ENCODE measurements at regions not wholly inside any gene's neighbourhood (a gene's known extent, or its start where the extent isn't known, plus 50 kb on each side); places are given as distances from the start of the nearest gene placed in this dataset.

DNA sequence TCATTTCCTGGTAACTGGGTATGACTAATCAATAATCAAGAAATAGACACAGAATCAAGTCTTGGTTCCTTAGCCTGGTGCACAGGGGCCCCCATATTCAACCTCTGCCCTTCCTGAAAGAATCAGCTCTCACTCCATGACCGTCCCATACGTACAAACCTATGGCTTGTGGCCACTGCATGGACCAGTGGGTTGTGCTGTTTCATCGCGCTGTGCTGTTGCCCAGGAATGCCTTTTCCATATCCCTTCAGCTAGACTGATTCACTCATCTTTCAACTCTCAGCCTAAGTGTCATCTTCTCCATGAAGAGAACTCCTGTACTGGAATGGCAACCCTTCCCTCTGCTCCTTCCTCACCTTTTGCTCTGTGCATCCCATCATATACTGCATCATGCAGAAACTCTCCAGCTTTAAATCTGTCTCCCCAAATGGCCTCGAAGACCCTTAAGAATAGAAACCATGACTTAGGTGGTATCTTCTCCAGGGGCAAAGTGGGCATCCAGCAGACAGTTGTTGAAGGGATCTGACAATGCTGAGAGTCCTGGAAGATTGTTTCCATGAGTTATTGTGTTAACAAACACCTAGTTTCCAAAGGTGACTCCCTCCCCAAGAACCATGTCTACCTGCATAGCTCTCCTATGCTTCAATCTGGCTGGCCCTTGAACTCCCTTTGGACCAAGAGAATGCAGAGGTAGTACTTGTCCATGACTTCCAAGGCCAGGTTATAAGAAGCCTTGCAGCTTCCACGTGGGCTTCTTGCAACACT is 180.8 kb downstream of the ACTL7B start:
- TF ChIP-seq, protein P1, sequence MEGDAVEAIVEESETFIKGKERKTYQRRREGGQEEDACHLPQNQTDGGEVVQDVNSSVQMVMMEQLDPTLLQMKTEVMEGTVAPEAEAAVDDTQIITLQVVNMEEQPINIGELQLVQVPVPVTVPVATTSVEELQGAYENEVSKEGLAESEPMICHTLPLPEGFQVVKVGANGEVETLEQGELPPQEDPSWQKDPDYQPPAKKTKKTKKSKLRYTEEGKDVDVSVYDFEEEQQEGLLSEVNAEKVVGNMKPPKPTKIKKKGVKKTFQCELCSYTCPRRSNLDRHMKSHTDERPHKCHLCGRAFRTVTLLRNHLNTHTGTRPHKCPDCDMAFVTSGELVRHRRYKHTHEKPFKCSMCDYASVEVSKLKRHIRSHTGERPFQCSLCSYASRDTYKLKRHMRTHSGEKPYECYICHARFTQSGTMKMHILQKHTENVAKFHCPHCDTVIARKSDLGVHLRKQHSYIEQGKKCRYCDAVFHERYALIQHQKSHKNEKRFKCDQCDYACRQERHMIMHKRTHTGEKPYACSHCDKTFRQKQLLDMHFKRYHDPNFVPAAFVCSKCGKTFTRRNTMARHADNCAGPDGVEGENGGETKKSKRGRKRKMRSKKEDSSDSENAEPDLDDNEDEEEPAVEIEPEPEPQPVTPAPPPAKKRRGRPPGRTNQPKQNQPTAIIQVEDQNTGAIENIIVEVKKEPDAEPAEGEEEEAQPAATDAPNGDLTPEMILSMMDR (optimal IDR thresholded peaks at IDR 0.05 in 1 of 3, IDR thresholded peaks at IDR 0.05 in 1 of 3, conservative IDR thresholded peaks at IDR 0.05 in 1 of 3; ENCODE audit: extremely low read depth in 1 of 3, insufficient read depth in 2 of 3, low read length in 3 of 3) = peak in 1 of 3 experiments; percentile 26
- TF ChIP-seq EZH2 (IDR thresholded peaks at IDR 0.05; ENCODE audit: low read length) = no peak
- Histone ChIP-seq H3K27ac (ENCODE audit: control insufficient read depth, insufficient read depth, low read length) (no peak overlapping the region), H3K9me1 (ENCODE audit: control insufficient read depth, extremely low read depth, insufficient read depth, low read length) (no peaks in the 10 kb centered on the region), H3K36me3 (ENCODE audit: control insufficient read depth in 2 of 2, extremely low read depth in 1 of 2, insufficient read depth in 2 of 2, low read length in 2 of 2) (no peaks in the 10 kb centered on the region), H3K4me3 (ENCODE audit: control insufficient read depth in 2 of 3, extremely low read depth in 1 of 3, insufficient read depth in 2 of 3, low read depth in 1 of 3, low read length in 3 of 3) (no peak overlapping the region), H3K4me1 (ENCODE audit: control insufficient read depth, extremely low read depth, insufficient read depth, low read length) (peaks cover 38% of the 10 kb centered on the region), H2AFZ (ENCODE audit: control insufficient read depth, low read length) (no peak overlapping the region), H3K4me2 (ENCODE audit: control insufficient read depth, extremely low read depth, insufficient read depth, low read depth, low read length) (no peak overlapping the region), H3K9ac (ENCODE audit: control insufficient read depth, extremely low read depth, insufficient read depth, low read length) (no peak overlapping the region), H3K9me3 (ENCODE audit: control insufficient read depth, low read depth, low read length) (no peaks in the 10 kb centered on the region), H3K79me2 (ENCODE audit: control insufficient read depth, insufficient read depth, low read length) (no peaks in the 10 kb centered on the region), H3K27me3 (ENCODE audit: control insufficient read depth, extremely low read depth, insufficient read depth, low read length) (no peaks in the 10 kb centered on the region), H4K20me1 (ENCODE audit: control insufficient read depth, extremely low read depth, insufficient read depth, low read length) (no peaks in the 10 kb centered on the region)
- DNase-seq (ENCODE audit: low read depth, low spot score) (no peak), FAIRE-seq (no peak)
- dilution Hi-C loops (cut with MboI; ENCODE audit: extremely low pct_ligation_motif_present, low sequenced_read_pairs) = no loop called here

DNA sequence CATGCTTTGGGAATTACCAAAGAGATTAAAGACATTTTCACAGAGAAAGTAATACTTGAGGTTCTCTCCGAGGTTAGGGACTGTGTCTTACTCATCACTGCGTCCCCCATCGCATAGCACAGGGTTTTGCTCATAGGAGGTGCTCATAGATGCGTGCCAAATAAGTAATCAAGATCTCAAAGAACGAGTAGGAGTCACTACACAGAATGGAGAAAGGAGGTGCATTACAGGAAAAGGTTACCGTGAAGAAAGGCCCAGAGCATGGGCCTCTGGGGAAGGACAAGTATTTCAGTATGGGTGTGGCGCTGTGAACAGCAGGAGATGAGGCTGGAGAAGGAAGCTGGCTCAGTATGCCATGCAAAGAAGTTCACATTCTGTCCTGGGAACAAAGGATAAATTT is 182.4 kb downstream of the ACTL7B start:
- H3K4me3 ChIP-seq (ENCODE audit: control insufficient read depth in 2 of 3, extremely low read depth in 1 of 3, insufficient read depth in 2 of 3, low read depth in 1 of 3, low read length in 3 of 3) = no peak overlapping the region
- dilution Hi-C loops (cut with MboI; ENCODE audit: extremely low pct_ligation_motif_present, low sequenced_read_pairs) = no loop called here
- no peaks in the 10 kb centered on the region for H4K20me1 ChIP-seq (ENCODE audit: control insufficient read depth, extremely low read depth, insufficient read depth, low read length)
- H3K4me2 ChIP-seq (ENCODE audit: control insufficient read depth, extremely low read depth, insufficient read depth, low read depth, low read length) = peak overlapping the region; percentile 87
- H2AFZ ChIP-seq (ENCODE audit: control insufficient read depth, low read length) = peak overlapping the region; percentile 59
- no peaks in the 10 kb centered on the region for H3K36me3 ChIP-seq (ENCODE audit: control insufficient read depth in 2 of 2, extremely low read depth in 1 of 2, insufficient read depth in 2 of 2, low read length in 2 of 2)
- no peaks in the 10 kb centered on the region for H3K79me2 ChIP-seq (ENCODE audit: control insufficient read depth, insufficient read depth, low read length)
- no peaks in the 10 kb centered on the region for H3K9me3 ChIP-seq (ENCODE audit: control insufficient read depth, low read depth, low read length)
- no peak for DNase-seq (ENCODE audit: low read depth, low spot score)
- peak; percentile 93 for FAIRE-seq
- H3K9ac ChIP-seq (ENCODE audit: control insufficient read depth, extremely low read depth, insufficient read depth, low read length) = peak overlapping the region; percentile 81
- peak overlapping the region; percentile 93 for H3K27ac ChIP-seq (ENCODE audit: control insufficient read depth, insufficient read depth, low read length)
- no peaks in the 10 kb centered on the region for H3K9me1 ChIP-seq (ENCODE audit: control insufficient read depth, extremely low read depth, insufficient read depth, low read length)
- TF ChIP-seq, protein P1 (optimal IDR thresholded peaks at IDR 0.05 in 1 of 3, IDR thresholded peaks at IDR 0.05 in 1 of 3, conservative IDR thresholded peaks at IDR 0.05 in 1 of 3; ENCODE audit: extremely low read depth in 1 of 3, insufficient read depth in 2 of 3, low read length in 3 of 3) = no peak
- no peak for TF ChIP-seq EZH2 (IDR thresholded peaks at IDR 0.05; ENCODE audit: low read length)
- peaks cover 48% of the 10 kb centered on the region for H3K4me1 ChIP-seq (ENCODE audit: control insufficient read depth, extremely low read depth, insufficient read depth, low read length)
- H3K27me3 ChIP-seq (ENCODE audit: control insufficient read depth, extremely low read depth, insufficient read depth, low read length) = no peaks in the 10 kb centered on the region

All from keratinocyte (primary cell).